SK-N-SH (cell line): ENCODE measurements at regions not wholly inside any gene's neighbourhood (a gene's known extent, or its start where the extent isn't known, plus 50 kb on each side); places are given as distances from the start of the nearest gene placed in this dataset.

ENCODE experiments used
- EP300 ChIP-seq, 2 experiments: IDR thresholded peaks; 2 replicates each; pipeline versions ENCODE4 v1.4.0 to v1.6.1; 2012; ENCODE audit warnings: borderline replicate concordance in 1 of 2, low read depth in 1 of 2, low read length in 1 of 2
- GABPA ChIP-seq: IDR thresholded peaks from 2 replicates; pipeline ENCODE4 v1.4.0; 2012; ENCODE audit warnings: low read depth, mild to moderate bottlenecking
- MXI1 ChIP-seq: IDR thresholded peaks from 2 replicates; pipeline ENCODE4 v1.6.1; 2012; ENCODE audit warnings: mild to moderate bottlenecking, low read depth, low read length, improper control_type of control experiment
- NRF1 ChIP-seq: IDR thresholded peaks from 2 replicates; pipeline ENCODE4 v1.6.1; 2012; ENCODE audit warnings: low read depth, mild to moderate bottlenecking, low read length
- RFX5 ChIP-seq: IDR thresholded peaks from 2 replicates; pipeline ENCODE4 v1.6.1; 2012; ENCODE audit warnings: mild to moderate bottlenecking, improper control_type of control experiment, low read length
- TAF1 ChIP-seq: IDR thresholded peaks from 2 replicates; pipeline ENCODE4 v1.6.1; 2012; ENCODE audit warnings: low read depth, mild to moderate bottlenecking, low read length, moderate library complexity, borderline replicate concordance
- TCF12 ChIP-seq: IDR thresholded peaks from 2 replicates; pipeline ENCODE4 v1.4.0; 2012
- TEAD4 ChIP-seq: IDR thresholded peaks from 2 replicates; pipeline ENCODE4 v1.4.0; 2012; ENCODE audit warnings: mild to moderate bottlenecking, borderline replicate concordance; ENCODE audit not compliant: insufficient read depth
- YY1 ChIP-seq: IDR thresholded peaks from 2 replicates; pipeline ENCODE4 v1.4.0; 2012; ENCODE audit warnings: low read depth, mild to moderate bottlenecking
- TF ChIP-seq, protein P1 (sequence below): fragments of 200-600 bp; sonication (generic); IDR thresholded peaks from 2 replicates; pipeline ENCODE4 v1.6.1; 2017; ENCODE audit warnings: antibody characterized with exemption, mild to moderate bottlenecking, moderate library complexity
- TF ChIP-seq, protein P2 (sequence below): IDR thresholded peaks from 2 replicates; pipeline ENCODE4; 2012
- TF ChIP-seq, protein P3 (sequence below): IDR thresholded peaks from 2 replicates; pipeline ENCODE4 v1.6.1; 2012; ENCODE audit warnings: mild to moderate bottlenecking, low read depth, low read length, moderate library complexity
- TF ChIP-seq, protein P4 (sequence below): fragments of 150-350 bp; IDR thresholded peaks from 2 replicates; pipeline ENCODE4 v1.6.1; 2016; ENCODE audit warnings: mild to moderate bottlenecking, low read depth, low read length
- TF ChIP-seq, protein P5 (sequence below): IDR thresholded peaks from 2 replicates; pipeline ENCODE4 v1.4.0; 2012; ENCODE audit warnings: low read depth, borderline replicate concordance

DNA sequence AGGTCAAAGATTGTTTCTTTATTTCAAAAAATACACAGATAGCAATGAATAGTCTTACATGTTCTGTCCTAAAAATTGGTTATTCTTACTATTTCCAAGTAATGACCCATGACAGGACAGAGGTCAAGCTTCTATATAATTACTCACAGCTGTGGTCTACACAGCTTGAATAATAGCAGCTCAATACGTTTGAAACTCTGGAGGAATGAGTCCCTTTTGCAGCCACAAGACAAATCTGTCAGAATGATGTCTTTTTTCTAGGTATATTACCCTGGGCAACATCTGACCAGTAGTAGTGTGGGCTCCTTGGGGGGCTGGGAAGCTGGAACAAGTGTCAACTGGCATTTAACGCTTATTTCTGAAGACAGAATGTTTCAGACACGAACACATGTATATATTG, 84.9 kb upstream of the HTR1B start:
- TF ChIP-seq YY1 (no peak), RFX5 (no peak), NRF1 (no peak), TAF1 (no peak), GABPA (no peak), TCF12 (no peak), MXI1 (no peak), TEAD4 (no peak), EP300 (IDR thresholded peaks at IDR 0.05; ENCODE audit: borderline replicate concordance in 1 of 2, low read depth in 1 of 2, low read length in 1 of 2) (no peak)
- TF ChIP-seq, protein P1, sequence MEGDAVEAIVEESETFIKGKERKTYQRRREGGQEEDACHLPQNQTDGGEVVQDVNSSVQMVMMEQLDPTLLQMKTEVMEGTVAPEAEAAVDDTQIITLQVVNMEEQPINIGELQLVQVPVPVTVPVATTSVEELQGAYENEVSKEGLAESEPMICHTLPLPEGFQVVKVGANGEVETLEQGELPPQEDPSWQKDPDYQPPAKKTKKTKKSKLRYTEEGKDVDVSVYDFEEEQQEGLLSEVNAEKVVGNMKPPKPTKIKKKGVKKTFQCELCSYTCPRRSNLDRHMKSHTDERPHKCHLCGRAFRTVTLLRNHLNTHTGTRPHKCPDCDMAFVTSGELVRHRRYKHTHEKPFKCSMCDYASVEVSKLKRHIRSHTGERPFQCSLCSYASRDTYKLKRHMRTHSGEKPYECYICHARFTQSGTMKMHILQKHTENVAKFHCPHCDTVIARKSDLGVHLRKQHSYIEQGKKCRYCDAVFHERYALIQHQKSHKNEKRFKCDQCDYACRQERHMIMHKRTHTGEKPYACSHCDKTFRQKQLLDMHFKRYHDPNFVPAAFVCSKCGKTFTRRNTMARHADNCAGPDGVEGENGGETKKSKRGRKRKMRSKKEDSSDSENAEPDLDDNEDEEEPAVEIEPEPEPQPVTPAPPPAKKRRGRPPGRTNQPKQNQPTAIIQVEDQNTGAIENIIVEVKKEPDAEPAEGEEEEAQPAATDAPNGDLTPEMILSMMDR: no peak
- TF ChIP-seq, protein P2, sequence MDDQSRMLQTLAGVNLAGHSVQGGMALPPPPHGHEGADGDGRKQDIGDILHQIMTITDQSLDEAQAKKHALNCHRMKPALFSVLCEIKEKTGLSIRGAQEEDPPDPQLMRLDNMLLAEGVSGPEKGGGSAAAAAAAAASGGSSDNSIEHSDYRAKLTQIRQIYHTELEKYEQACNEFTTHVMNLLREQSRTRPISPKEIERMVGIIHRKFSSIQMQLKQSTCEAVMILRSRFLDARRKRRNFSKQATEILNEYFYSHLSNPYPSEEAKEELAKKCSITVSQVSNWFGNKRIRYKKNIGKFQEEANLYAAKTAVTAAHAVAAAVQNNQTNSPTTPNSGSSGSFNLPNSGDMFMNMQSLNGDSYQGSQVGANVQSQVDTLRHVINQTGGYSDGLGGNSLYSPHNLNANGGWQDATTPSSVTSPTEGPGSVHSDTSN: no peak
- TF ChIP-seq, protein P3, sequence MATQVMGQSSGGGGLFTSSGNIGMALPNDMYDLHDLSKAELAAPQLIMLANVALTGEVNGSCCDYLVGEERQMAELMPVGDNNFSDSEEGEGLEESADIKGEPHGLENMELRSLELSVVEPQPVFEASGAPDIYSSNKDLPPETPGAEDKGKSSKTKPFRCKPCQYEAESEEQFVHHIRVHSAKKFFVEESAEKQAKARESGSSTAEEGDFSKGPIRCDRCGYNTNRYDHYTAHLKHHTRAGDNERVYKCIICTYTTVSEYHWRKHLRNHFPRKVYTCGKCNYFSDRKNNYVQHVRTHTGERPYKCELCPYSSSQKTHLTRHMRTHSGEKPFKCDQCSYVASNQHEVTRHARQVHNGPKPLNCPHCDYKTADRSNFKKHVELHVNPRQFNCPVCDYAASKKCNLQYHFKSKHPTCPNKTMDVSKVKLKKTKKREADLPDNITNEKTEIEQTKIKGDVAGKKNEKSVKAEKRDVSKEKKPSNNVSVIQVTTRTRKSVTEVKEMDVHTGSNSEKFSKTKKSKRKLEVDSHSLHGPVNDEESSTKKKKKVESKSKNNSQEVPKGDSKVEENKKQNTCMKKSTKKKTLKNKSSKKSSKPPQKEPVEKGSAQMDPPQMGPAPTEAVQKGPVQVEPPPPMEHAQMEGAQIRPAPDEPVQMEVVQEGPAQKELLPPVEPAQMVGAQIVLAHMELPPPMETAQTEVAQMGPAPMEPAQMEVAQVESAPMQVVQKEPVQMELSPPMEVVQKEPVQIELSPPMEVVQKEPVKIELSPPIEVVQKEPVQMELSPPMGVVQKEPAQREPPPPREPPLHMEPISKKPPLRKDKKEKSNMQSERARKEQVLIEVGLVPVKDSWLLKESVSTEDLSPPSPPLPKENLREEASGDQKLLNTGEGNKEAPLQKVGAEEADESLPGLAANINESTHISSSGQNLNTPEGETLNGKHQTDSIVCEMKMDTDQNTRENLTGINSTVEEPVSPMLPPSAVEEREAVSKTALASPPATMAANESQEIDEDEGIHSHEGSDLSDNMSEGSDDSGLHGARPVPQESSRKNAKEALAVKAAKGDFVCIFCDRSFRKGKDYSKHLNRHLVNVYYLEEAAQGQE: no peak
- TF ChIP-seq, protein P4, sequence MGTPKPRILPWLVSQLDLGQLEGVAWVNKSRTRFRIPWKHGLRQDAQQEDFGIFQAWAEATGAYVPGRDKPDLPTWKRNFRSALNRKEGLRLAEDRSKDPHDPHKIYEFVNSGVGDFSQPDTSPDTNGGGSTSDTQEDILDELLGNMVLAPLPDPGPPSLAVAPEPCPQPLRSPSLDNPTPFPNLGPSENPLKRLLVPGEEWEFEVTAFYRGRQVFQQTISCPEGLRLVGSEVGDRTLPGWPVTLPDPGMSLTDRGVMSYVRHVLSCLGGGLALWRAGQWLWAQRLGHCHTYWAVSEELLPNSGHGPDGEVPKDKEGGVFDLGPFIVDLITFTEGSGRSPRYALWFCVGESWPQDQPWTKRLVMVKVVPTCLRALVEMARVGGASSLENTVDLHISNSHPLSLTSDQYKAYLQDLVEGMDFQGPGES: no peak
- TF ChIP-seq, protein P5, sequence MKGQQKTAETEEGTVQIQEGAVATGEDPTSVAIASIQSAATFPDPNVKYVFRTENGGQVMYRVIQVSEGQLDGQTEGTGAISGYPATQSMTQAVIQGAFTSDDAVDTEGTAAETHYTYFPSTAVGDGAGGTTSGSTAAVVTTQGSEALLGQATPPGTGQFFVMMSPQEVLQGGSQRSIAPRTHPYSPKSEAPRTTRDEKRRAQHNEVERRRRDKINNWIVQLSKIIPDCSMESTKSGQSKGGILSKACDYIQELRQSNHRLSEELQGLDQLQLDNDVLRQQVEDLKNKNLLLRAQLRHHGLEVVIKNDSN: no peak
